Stimulated activated effector memory CD8-positive, alpha-beta T cell treated with anti-CD3 and anti-CD28 coated beads, Interleukin-12 subunit alpha, Interleukin-12 subunit beta, amount 100 ng/mL, for 72 hours (primary cell): ENCODE measurements at regions not wholly inside any gene's neighbourhood (a gene's known extent, or its start where the extent isn't known, plus 50 kb on each side); places are given as distances from the start of the nearest gene placed in this dataset.
A peak's percentile ranks its signal among the peaks of the same experiment; 100 is the strongest.

ENCODE experiments used
- ATAC-seq: fragments of 150-1000 bp; cut with Tn5 transposase; 2 replicates; pipeline ENCODE4 v1.10.0; 2021
- DNase-seq, 2 donors: peaks; one replicate each; pipeline ENCODE4 v3.0.0; 2021 to 2022; ENCODE audit warnings: low spot score in 2 of 2
- H3K27ac Mint-ChIP-seq: one replicate; pipeline ENCODE4 v1.8.0; 2022; ENCODE audit warnings: mild to moderate bottlenecking, mixed read lengths
- H3K36me3 Mint-ChIP-seq: one replicate; pipeline ENCODE4 v1.8.0; 2022; ENCODE audit warnings: mild to moderate bottlenecking, mixed read lengths
- H3K4me1 Mint-ChIP-seq: one replicate; pipeline ENCODE4 v1.8.0; 2022; ENCODE audit warnings: mixed read lengths
- H3K4me3 Mint-ChIP-seq: one replicate; pipeline ENCODE4 v1.8.0; 2022; ENCODE audit warnings: mild to moderate bottlenecking, mixed read lengths
- H3K9me3 Mint-ChIP-seq: one replicate; pipeline ENCODE4 v1.8.0; 2022; ENCODE audit warnings: mixed read lengths

DNA sequence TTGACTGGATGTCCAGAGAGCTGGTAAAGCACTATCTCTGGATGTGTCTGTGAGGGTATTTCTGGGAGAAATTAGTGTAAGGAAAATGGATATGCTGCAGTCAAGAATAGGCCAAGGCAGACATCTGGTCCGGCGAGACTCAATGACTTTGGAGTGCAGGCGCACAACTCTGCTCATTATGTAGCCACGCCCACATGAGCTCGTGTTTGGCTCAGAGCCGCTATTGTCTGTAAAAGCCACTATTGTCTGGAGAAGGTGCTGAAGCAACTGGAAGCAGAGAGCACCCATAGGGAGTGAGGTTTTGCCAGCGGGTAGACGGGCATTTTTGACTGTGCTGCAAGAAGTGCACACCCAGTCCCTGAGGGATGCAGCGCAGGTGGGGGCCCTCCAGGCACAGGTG lies 305.0 kb upstream of the POU3F2 start:
- no peak for DNase-seq
- Mint-ChIP-seq H3K36me3 (no peaks in the 10 kb centered on the region), H3K4me3 (no peak overlapping the region), H3K4me1 (no peaks in the 10 kb centered on the region), H3K27ac (no peak overlapping the region), H3K9me3 (no peaks in the 10 kb centered on the region)
- no peak for ATAC-seq

GRCh38 chr6:98530732-98531131 lies 303.6 kb upstream of the POU3F2 start:
- no peak for DNase-seq
- Mint-ChIP-seq H3K9me3 (peaks cover 6% of the 10 kb centered on the region), H3K27ac (no peak overlapping the region), H3K4me3 (no peak overlapping the region), H3K4me1 (no peaks in the 10 kb centered on the region), H3K36me3 (no peaks in the 10 kb centered on the region)
- ATAC-seq: no peak

GRCh38 chr6:98532004-98532403 lies 302.4 kb upstream of the POU3F2 start:
- Mint-ChIP-seq H3K4me3 (no peak overlapping the region), H3K9me3 (peaks cover 7% of the 10 kb centered on the region), H3K4me1 (no peaks in the 10 kb centered on the region), H3K36me3 (no peaks in the 10 kb centered on the region), H3K27ac (no peak overlapping the region)
- ATAC-seq (no peak), DNase-seq (no peak)

DNA sequence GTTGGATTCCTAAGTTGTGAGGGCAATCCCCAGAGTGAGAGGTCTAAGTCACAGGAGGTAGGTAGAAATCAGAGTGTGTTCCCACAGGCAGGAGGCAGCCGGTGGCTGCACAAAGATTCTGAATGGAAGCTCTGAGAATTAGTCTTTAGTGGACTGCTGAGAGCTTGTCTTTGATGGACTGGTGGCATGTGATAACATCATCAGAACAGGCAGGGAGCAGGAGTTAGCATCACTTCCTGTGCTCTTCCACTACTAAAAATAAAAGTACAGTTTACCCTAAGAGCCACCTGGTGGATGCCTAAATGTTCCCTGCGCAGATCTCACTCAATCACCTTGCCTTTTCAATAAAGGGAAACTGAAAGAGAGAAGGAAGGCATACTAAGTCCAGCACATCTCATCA lies 294.6 kb upstream of the POU3F2 start:
- ATAC-seq (no peak), DNase-seq (no peak)
- H3K4me3 Mint-ChIP-seq: no peak overlapping the region
- peaks cover 9% of the 10 kb centered on the region for H3K9me3 Mint-ChIP-seq
- no peaks in the 10 kb centered on the region for H3K36me3 Mint-ChIP-seq
- H3K4me1 Mint-ChIP-seq: no peaks in the 10 kb centered on the region
- H3K27ac Mint-ChIP-seq: no peak overlapping the region

- Mint-ChIP-seq H3K4me1 (no peaks in the 10 kb centered on the region), H3K27ac (no peak overlapping the region), H3K4me3 (no peak overlapping the region), H3K9me3 (no peaks in the 10 kb centered on the region), H3K36me3 (no peaks in the 10 kb centered on the region)
- DNase-seq: no peak
- ATAC-seq: no peak
Observed at GRCh38 chr6:98546376-98546775, 288.0 kb upstream of the POU3F2 start.

- no peaks in the 10 kb centered on the region for H3K9me3 Mint-ChIP-seq
- ATAC-seq (no peak), DNase-seq (no peak)
- no peaks in the 10 kb centered on the region for H3K36me3 Mint-ChIP-seq
- no peaks in the 10 kb centered on the region for H3K4me1 Mint-ChIP-seq
- H3K4me3 Mint-ChIP-seq: no peak overlapping the region
- H3K27ac Mint-ChIP-seq: no peak overlapping the region
Observed at GRCh38 chr6:98547151-98547550, 287.2 kb upstream of the POU3F2 start.

DNA sequence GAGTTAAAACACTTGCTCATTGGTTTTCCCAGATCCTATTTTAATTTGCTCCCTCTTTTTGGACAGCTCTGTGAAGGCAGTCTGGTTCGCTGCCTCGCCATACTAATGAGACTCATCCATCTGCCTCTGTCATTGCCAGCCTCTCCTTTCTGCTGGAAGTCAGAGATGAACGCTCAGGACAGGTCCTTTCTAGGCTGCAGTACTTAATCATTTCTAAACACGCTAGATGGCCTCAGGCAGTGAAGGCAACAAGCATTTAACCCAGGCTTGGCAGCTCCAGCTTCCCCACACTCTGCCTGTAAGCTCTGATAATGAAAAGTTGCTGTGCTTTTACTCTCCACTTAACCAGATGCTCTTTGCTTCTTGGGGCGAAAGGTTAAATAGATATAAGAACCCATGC lies 286.7 kb upstream of the POU3F2 start:
- Mint-ChIP-seq H3K4me1 (no peaks in the 10 kb centered on the region), H3K36me3 (no peaks in the 10 kb centered on the region), H3K4me3 (no peak overlapping the region), H3K27ac (no peak overlapping the region), H3K9me3 (no peaks in the 10 kb centered on the region)
- no peak for ATAC-seq
- no peak for DNase-seq

DNA sequence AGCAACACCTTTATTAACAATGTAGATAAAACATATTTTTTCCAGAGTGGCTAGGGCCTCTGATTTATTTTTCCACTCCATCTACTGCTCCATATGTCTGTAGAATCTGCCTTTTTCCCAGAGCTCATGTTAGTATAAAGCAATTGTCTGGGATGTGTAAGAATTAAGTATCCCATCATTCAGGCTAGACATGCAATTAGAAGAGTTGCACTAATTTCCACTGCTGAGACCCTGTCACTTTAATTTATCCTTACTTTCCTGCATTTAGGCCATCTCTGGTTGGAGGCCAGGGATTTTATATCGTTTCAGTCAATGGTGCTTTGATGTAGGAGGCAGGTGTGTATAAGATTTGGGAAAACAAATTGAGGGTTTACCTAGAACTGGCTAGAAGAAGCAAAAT lies 286.1 kb upstream of the POU3F2 start:
- DNase-seq (no peak), ATAC-seq (no peak)
- Mint-ChIP-seq H3K27ac (no peak overlapping the region), H3K9me3 (no peaks in the 10 kb centered on the region), H3K4me1 (no peaks in the 10 kb centered on the region), H3K36me3 (no peaks in the 10 kb centered on the region), H3K4me3 (no peak overlapping the region)

DNA sequence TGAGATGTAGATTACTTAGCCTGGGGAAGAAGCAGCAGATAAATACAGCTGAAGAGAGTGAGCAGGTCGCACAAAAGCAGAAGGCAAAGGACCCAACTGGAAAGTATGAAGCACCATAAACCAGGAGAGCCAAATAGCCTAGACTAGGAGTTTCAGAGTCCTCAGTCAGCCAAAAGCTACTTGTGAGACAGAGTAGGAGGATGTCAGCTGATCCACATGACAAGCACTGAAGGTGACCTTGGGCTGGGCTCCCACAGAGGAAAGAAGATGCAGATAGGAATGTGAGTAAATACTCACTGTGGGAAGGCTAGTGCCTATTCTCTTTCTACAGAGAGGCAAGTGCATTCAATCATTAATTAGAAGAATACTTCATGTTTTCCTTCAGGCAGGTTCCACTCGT lies 274.0 kb upstream of the POU3F2 start:
- H3K4me3 Mint-ChIP-seq: no peak overlapping the region
- H3K36me3 Mint-ChIP-seq: no peaks in the 10 kb centered on the region
- no peaks in the 10 kb centered on the region for H3K4me1 Mint-ChIP-seq
- H3K9me3 Mint-ChIP-seq: peaks cover 7% of the 10 kb centered on the region
- no peak for DNase-seq
- no peak overlapping the region for H3K27ac Mint-ChIP-seq
- ATAC-seq: peak; percentile 36

- H3K4me3 Mint-ChIP-seq: no peak overlapping the region
- no peak overlapping the region for H3K27ac Mint-ChIP-seq
- no peaks in the 10 kb centered on the region for H3K4me1 Mint-ChIP-seq
- H3K36me3 Mint-ChIP-seq: no peaks in the 10 kb centered on the region
- no peak for ATAC-seq
- H3K9me3 Mint-ChIP-seq: peaks cover 7% of the 10 kb centered on the region
- no peak for DNase-seq
Observed at GRCh38 chr6:98560841-98561240, 273.5 kb upstream of the POU3F2 start.

- H3K4me3 Mint-ChIP-seq: no peak overlapping the region
- no peaks in the 10 kb centered on the region for H3K36me3 Mint-ChIP-seq
- H3K4me1 Mint-ChIP-seq: no peaks in the 10 kb centered on the region
- ATAC-seq (no peak), DNase-seq (no peak)
- no peak overlapping the region for H3K27ac Mint-ChIP-seq
- peaks cover 5% of the 10 kb centered on the region for H3K9me3 Mint-ChIP-seq
Observed at GRCh38 chr6:98566126-98566525, 268.2 kb upstream of the POU3F2 start.

DNA sequence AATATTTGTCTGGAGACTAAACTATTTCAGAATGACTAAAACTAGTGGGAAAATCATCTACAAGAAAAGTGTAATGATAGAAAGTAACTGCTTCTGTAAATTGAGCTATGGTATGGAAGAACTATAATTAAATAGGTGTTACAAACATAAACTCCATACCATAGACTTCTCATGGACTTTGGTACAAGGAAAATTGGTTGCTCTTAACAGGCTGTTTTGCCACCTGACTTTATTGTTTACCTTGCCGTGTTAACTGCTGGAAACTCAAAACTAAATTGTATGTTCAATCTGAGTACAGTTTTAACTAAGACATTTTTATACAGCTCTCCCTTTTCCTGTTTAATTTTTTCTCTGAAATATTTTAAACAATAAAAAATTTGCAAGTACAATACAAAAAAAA lies 261.8 kb upstream of the POU3F2 start:
- no peaks in the 10 kb centered on the region for H3K36me3 Mint-ChIP-seq
- H3K9me3 Mint-ChIP-seq: no peaks in the 10 kb centered on the region

GRCh38 chr6:98574984-98575383 lies 259.4 kb upstream of the POU3F2 start:
- DNase-seq (no peak), ATAC-seq (no peak)
- Mint-ChIP-seq H3K36me3 (no peaks in the 10 kb centered on the region), H3K27ac (no peak overlapping the region), H3K9me3 (no peaks in the 10 kb centered on the region), H3K4me1 (no peaks in the 10 kb centered on the region), H3K4me3 (no peak overlapping the region)

More for the DNA sequence above, 261.8 kb upstream of the POU3F2 start:
- Mint-ChIP-seq H3K4me3 (no peak overlapping the region), H3K4me1 (no peaks in the 10 kb centered on the region), H3K27ac (no peak overlapping the region)
- no peak for DNase-seq
- no peak for ATAC-seq

DNA sequence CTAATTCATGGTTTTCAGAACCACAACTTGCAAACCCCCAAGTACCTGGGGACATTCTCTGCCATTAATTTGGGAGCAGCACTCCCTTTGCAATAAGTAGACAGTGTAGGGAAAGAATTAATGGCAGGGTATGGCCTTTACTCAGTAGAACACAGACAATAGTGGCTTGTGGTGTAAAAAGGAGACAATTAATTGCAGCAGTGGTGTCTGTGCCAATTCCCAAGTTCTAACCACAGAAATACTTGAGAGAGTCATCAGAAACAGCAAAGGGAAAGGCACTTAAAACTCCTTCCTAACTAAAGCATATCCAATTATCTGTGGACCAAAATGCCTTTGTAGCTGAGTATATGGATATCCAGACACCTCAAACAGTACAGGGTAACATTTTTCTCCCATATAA lies 257.6 kb upstream of the POU3F2 start:
- Mint-ChIP-seq H3K4me1 (no peaks in the 10 kb centered on the region), H3K4me3 (no peak overlapping the region), H3K27ac (no peak overlapping the region), H3K9me3 (no peaks in the 10 kb centered on the region), H3K36me3 (no peaks in the 10 kb centered on the region)
- DNase-seq (no peak), ATAC-seq (no peak)

DNA sequence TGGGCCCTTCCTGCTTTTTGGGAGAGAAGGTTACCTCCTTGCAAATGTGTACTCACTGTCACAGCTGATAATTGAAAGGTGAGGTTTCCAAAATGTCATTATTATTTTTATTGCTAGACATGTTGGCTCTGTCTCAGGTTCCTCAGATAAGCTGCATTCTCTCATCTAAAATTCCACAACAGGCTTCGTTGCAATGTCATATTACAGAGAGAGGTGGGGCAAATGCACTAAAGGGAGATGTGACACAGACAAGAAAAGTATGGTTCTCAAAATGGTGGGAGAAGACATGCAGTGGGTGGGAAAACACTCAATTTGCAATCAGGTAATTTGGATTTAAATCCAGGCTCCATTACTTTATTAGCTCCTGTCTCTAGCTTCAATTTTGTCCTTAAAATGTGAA lies 256.4 kb upstream of the POU3F2 start:
- no peak for ATAC-seq
- no peak overlapping the region for H3K4me3 Mint-ChIP-seq
- no peak for DNase-seq
- no peak overlapping the region for H3K27ac Mint-ChIP-seq
- no peaks in the 10 kb centered on the region for H3K9me3 Mint-ChIP-seq
- no peaks in the 10 kb centered on the region for H3K36me3 Mint-ChIP-seq
- H3K4me1 Mint-ChIP-seq: no peaks in the 10 kb centered on the region

DNA sequence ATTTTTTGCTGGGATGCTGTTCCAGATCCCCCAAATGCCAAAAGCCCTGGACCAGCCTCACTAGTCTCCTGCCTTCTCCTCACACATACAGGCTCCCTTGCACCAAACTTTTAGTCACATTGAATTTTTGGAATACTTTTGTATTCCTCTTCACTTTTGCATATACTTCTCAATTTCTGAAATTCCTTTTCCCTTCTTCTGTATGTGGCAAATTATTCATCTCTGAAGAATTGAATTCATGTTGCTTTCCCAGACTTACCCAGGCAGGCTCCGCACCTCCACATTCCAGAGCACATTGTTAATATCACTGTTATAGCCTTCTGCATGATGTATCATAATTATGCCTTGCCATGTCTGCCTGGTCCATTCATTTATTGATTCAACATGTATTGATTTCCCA lies 255.3 kb upstream of the POU3F2 start:
- H3K9me3 Mint-ChIP-seq: no peaks in the 10 kb centered on the region
- no peak for ATAC-seq
- no peak overlapping the region for H3K27ac Mint-ChIP-seq
- no peak overlapping the region for H3K4me3 Mint-ChIP-seq
- no peaks in the 10 kb centered on the region for H3K36me3 Mint-ChIP-seq
- no peaks in the 10 kb centered on the region for H3K4me1 Mint-ChIP-seq
- no peak for DNase-seq

- no peaks in the 10 kb centered on the region for H3K9me3 Mint-ChIP-seq
- no peaks in the 10 kb centered on the region for H3K36me3 Mint-ChIP-seq
- H3K4me1 Mint-ChIP-seq: no peaks in the 10 kb centered on the region
- H3K4me3 Mint-ChIP-seq: no peak overlapping the region
- DNase-seq: no peak
- ATAC-seq: no peak
- H3K27ac Mint-ChIP-seq: no peak overlapping the region
Observed at GRCh38 chr6:98579941-98580340, 254.4 kb upstream of the POU3F2 start.
